Smooth muscle cell (in vitro differentiated cells): ENCODE measurements at regions not wholly inside any gene's neighbourhood (a gene's known extent, or its start where the extent isn't known, plus 50 kb on each side); places are given as distances from the start of the nearest gene placed in this dataset.
"Not testable (repeated sequence)": the region's sequence is repeated elsewhere in the genome, so short reads cannot be mapped to it uniquely, and the experiment has no call there.

Experiments used
- DNase-seq: peaks from one replicate; lab custom pipeline; 2025; ENCODE audit not compliant: unreplicated experiment; lab: John Stamatoyannopoulos, UW
- H2AFZ ChIP-seq: fragments of 200-600 bp; sonication (generic); 2 replicates; pipeline ENCODE4 v1.6.0; 2016; ENCODE audit warnings: antibody characterized with exemption, low read depth, mild to moderate bottlenecking
- H3F3A ChIP-seq: fragments of 200-600 bp; sonication (generic); 2 replicates; pipeline ENCODE4 v1.6.0; 2017; ENCODE audit warnings: antibody characterized with exemption, low read depth
- H3K27ac ChIP-seq: fragments of 200-600 bp; sonication (generic); 2 replicates; pipeline ENCODE4 v1.5.1; 2016; ENCODE audit warnings: low read depth, mild to moderate bottlenecking
- H3K27me3 ChIP-seq: fragments of 200-600 bp; sonication (generic); 2 replicates; pipeline ENCODE4 v1.6.1; 2016; ENCODE audit warnings: low read depth, mild to moderate bottlenecking
- H3K36me3 ChIP-seq: fragments of 200-600 bp; sonication (generic); 2 replicates; pipeline ENCODE4 v1.5.1; 2016; ENCODE audit warnings: low read depth
- H3K4me1 ChIP-seq: fragments of 200-600 bp; sonication (generic); 2 replicates; pipeline ENCODE4 v1.5.1; 2016; ENCODE audit warnings: low read depth
- H3K4me2 ChIP-seq: fragments of 200-600 bp; sonication (generic); 2 replicates; pipeline ENCODE4 v1.6.0; 2016; ENCODE audit warnings: mild to moderate bottlenecking
- H3K4me3 ChIP-seq: fragments of 200-600 bp; sonication (generic); 2 replicates; pipeline ENCODE4 v1.5.1; 2016; ENCODE audit warnings: mild to moderate bottlenecking
- H3K79me2 ChIP-seq: fragments of 200-600 bp; sonication (generic); 2 replicates; pipeline ENCODE4 v1.6.0; 2016; ENCODE audit warnings: low read depth, mild to moderate bottlenecking
- H3K9ac ChIP-seq: fragments of 200-600 bp; sonication (generic); 2 replicates; pipeline ENCODE4 v1.6.0; 2016; ENCODE audit warnings: low read depth
- H3K9me3 ChIP-seq: fragments of 200-600 bp; sonication (generic); replicated peaks from 2 replicates; pipeline ENCODE4 v1.5.1; 2016; ENCODE audit warnings: low read depth
- H4K20me1 ChIP-seq: fragments of 200-600 bp; sonication (generic); 2 replicates; pipeline ENCODE4 v1.6.0; 2016; ENCODE audit warnings: low read depth
- CTCF ChIP-seq: fragments of 200-600 bp; sonication (generic); IDR thresholded peaks from 2 replicates; pipeline ENCODE4 v1.5.1; 2017; ENCODE audit warnings: borderline replicate concordance, mild to moderate bottlenecking, antibody characterized with exemption; ENCODE audit not compliant: insufficient read depth, poor library complexity, severe bottlenecking
- WGBS: methylation state at CpG from one replicate; pipeline ENCODE4 v1.1.7; 2016; ENCODE audit warnings: low lambda C conversion rate; 5-methylcytosine and 5-hydroxymethylcytosine counted together

GRCh38 chr2:176892676-176893226 lies 319.8 kb upstream of the HNRNPA3 start:
- DNase-seq: no peak
- WGBS: 98% methylated on average over 2 of the region's 2 CpGs
- no peaks in the 10 kb centered on the region for H3F3A ChIP-seq
- no peak overlapping the region for H2AFZ ChIP-seq
- H3K27ac ChIP-seq: no peak overlapping the region
- H3K9me3 ChIP-seq: no peaks in the 10 kb centered on the region
- H3K4me1 ChIP-seq: no peaks in the 10 kb centered on the region
- H3K4me2 ChIP-seq: no peak overlapping the region
- no peaks in the 10 kb centered on the region for H3K79me2 ChIP-seq
- no peak overlapping the region for H3K4me3 ChIP-seq
- no peaks in the 10 kb centered on the region for H3K36me3 ChIP-seq
- H3K9ac ChIP-seq: no peak overlapping the region
- no peak for TF ChIP-seq CTCF
- no peaks in the 10 kb centered on the region for H4K20me1 ChIP-seq
- peaks cover 9% of the 10 kb centered on the region for H3K27me3 ChIP-seq

GRCh38 chr2:176895158-176895557 lies 317.4 kb upstream of the HNRNPA3 start:
- Histone ChIP-seq H3K4me3 (no peak overlapping the region), H3F3A (no peaks in the 10 kb centered on the region), H3K4me1 (no peaks in the 10 kb centered on the region), H3K4me2 (no peak overlapping the region), H2AFZ (no peak overlapping the region), H4K20me1 (no peaks in the 10 kb centered on the region), H3K9me3 (no peaks in the 10 kb centered on the region), H3K27ac (no peak overlapping the region), H3K27me3 (peaks cover 9% of the 10 kb centered on the region), H3K9ac (no peak overlapping the region), H3K36me3 (no peaks in the 10 kb centered on the region), H3K79me2 (no peaks in the 10 kb centered on the region)
- no peak for DNase-seq
- no peak for TF ChIP-seq CTCF
- 85% methylated on average over 2 of the region's 2 CpGs for WGBS

GRCh38 chr2:176902454-176902853 lies 310.1 kb upstream of the HNRNPA3 start:
- no peaks in the 10 kb centered on the region for H4K20me1 ChIP-seq
- 79% methylated on average over 4 of the region's 4 CpGs for WGBS
- no peaks in the 10 kb centered on the region for H3K4me1 ChIP-seq
- DNase-seq: no peak
- H3K36me3 ChIP-seq: no peaks in the 10 kb centered on the region
- no peaks in the 10 kb centered on the region for H3K9me3 ChIP-seq
- no peaks in the 10 kb centered on the region for H3F3A ChIP-seq
- H3K79me2 ChIP-seq: no peaks in the 10 kb centered on the region
- no peak overlapping the region for H3K9ac ChIP-seq
- H3K4me2 ChIP-seq: no peak overlapping the region
- no peak overlapping the region for H3K4me3 ChIP-seq
- no peak for TF ChIP-seq CTCF
- H3K27me3 ChIP-seq: peaks cover 5% of the 10 kb centered on the region
- H2AFZ ChIP-seq: no peak overlapping the region
- H3K27ac ChIP-seq: no peak overlapping the region

GRCh38 chr2:176904053-176904452 lies 308.5 kb upstream of the HNRNPA3 start:
- H3K36me3 ChIP-seq, H3K4me1 ChIP-seq: not testable (repeated sequence)

More at GRCh38 chr2:176904053-176904452, 308.5 kb upstream of the HNRNPA3 start:
- not testable (repeated sequence) for H3K27me3 ChIP-seq, DNase-seq, H4K20me1 ChIP-seq, H3K27ac ChIP-seq, H3K9ac ChIP-seq, H3K4me2 ChIP-seq, H3F3A ChIP-seq, H3K79me2 ChIP-seq, H3K4me3 ChIP-seq, H3K9me3 ChIP-seq, H2AFZ ChIP-seq
- WGBS: 93% methylated on average over 2 of the region's 2 CpGs
